GM12873 (cell line): ENCODE measurements at regions not wholly inside any gene's neighbourhood (a gene's known extent, or its start where the extent isn't known, plus 50 kb on each side); places are given as distances from the start of the nearest gene placed in this dataset.

Experiments used
- TF ChIP-seq, protein P1 (sequence below): IDR thresholded peaks from 2 replicates; pipeline ENCODE4 v1.5.1; 2012; ENCODE audit warnings: low read depth, mild to moderate bottlenecking, moderate library complexity, low read length, control low read depth; ENCODE audit not compliant: insufficient read depth; ENCODE audit errors: missing control alignments

DNA sequence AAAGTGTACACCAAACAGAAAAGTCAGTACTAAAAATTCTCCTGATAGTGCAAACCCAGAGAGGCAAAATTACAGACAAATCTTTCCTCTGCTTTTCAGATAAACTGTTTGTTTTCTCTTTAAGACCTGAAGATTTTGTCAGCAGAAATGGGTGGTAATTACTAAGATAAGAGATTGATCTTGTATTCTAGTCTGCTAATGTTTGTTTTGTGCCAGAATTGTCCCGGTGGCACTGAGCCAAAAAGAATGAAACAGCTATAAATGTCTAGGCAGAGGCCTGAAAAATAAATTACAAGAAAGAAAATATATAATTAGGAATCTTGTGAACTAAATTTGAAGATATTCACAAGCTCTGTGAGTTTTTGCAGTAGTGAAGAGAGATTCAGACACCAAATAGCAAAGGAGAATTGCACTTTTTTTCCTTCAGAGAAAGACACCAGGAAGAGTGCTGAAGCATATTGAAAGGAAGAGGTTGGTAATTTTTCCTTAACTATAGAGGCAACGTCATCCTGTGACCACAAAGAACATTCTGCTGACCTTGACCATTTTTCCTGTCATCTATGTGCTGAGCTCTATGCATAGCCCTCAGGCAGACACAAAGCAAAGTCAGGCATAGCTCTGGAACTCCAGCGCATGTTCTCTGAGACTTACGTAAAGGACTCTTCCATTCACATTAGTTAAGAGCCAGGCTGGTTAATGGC, 314.5 kb upstream of the RASGEF1B start:
- TF ChIP-seq, protein P1, sequence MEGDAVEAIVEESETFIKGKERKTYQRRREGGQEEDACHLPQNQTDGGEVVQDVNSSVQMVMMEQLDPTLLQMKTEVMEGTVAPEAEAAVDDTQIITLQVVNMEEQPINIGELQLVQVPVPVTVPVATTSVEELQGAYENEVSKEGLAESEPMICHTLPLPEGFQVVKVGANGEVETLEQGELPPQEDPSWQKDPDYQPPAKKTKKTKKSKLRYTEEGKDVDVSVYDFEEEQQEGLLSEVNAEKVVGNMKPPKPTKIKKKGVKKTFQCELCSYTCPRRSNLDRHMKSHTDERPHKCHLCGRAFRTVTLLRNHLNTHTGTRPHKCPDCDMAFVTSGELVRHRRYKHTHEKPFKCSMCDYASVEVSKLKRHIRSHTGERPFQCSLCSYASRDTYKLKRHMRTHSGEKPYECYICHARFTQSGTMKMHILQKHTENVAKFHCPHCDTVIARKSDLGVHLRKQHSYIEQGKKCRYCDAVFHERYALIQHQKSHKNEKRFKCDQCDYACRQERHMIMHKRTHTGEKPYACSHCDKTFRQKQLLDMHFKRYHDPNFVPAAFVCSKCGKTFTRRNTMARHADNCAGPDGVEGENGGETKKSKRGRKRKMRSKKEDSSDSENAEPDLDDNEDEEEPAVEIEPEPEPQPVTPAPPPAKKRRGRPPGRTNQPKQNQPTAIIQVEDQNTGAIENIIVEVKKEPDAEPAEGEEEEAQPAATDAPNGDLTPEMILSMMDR, result no peak

DNA sequence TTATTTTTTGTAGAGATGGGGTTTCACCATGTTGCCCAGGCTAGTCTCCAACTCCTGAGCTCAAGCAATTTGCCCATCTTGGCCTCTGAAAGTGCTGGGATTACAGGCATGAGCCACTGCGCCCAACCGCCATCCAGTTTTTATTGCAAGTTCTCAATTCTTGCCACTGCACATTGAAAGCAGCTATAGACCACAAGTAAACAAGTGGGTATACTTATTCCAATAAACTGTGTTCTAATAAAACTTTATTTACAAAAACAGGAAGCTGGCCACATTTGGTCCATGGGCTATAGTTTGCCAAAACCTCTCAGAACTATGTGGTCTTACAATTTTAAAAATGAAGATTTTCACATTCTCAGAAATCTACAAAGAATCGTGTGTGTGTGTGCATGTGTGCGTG, 313.6 kb upstream of the RASGEF1B start:
- TF ChIP-seq, protein P1, result no peak

DNA sequence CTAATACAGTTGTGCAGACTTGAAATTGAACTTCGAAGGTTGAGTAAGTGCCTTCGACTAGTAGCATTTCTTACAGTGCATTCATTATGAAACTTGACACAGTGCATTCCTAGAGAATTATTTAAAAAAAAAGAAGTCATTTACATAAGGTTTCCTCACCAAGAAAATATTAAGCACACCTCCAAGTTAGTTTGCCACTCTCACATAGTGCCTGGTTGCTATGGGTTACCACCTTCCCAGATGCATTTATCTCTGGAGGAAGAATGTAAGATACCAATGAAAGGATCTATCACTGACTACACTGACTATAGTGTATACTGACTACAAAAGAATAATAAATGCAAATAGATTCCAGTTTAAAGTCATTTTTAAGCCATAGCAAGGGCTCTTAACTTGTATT, 311.9 kb upstream of the RASGEF1B start:
- TF ChIP-seq, protein P1, result no peak

DNA sequence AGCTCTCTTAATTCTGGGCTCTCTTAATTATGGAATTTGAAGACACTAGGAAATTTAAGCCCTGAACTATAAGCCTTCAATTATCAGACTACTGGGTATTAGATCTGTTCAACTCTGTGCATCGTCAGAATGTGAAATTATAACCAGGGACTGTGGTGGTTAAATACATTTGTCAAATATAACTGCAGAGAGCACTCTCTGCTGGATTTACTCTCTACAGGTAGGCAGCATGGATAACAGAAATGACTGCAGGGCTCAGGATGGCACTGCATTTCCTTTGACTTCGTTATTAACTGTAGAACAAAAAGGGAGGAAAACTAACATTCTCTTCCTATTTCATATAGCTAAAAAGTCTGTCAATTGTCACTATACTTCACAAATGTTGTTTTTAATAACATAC, 310.1 kb upstream of the RASGEF1B start:
- TF ChIP-seq, protein P1, result no peak

DNA sequence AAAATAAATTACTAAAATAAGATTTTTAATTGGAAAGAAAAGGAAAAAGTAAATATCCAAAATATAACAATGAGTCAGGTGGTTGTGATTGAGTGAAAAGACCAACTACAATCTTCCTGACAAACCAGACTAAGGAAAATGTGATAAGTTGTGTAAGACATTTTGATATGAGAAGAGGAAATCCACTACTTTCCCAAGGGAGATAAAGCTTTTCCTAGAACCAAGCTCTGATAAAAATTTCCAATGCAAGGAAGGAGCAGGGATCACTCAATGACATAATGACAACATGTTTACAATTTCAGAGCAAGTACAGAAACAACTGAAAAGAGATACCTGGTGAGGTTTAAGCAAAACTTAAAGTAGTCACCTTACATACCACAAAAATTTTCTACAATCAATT, 305.1 kb upstream of the RASGEF1B start:
- TF ChIP-seq, protein P1, result no peak

DNA sequence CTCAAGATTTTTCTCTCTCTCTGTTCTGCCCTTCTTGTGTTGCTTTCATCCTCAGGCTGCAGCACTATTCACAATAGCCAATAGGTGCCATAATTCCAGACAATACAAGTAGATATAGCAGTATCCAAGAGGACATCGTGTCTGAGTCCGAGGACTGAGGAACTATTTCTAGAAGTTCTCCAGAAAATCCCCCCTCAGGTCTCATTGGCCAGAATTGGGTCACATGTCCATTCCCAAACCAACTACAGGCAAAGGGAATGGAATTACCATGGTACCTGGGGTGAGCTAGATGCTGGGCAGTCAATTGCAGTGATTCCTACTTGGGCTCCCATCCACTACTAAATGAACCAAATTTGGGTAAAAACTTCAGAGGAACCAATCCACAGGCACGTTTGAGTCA, 301.9 kb upstream of the RASGEF1B start:
- TF ChIP-seq, protein P1, result no peak

DNA sequence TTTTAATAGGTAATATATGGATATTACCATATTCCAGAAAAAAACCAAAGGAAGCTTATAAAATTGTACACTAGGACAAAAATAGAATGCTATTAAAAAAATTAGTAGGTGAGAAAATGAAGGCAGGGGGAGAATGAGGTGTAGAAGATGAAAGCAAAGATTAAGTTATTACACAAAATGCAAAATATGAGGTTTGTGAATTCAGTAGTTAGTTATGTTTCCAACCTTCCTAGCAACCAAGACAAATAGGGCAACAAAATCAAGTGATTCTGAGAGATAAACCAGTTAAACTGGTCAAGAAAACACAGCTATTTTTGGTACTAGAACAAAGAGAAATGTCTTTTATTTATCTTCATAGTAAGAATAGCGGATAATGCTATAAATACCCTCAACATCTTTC, 300.0 kb upstream of the RASGEF1B start:
- TF ChIP-seq, protein P1, result no peak
